Left kidney (tissue), 1 donor: ENCODE measurements at regions not wholly inside any gene's neighbourhood (a gene's known extent, or its start where the extent isn't known, plus 50 kb on each side); places are given as distances from the start of the nearest gene placed in this dataset.
"Not testable (repeated sequence)": the region's sequence is repeated elsewhere in the genome, so short reads cannot be mapped to it uniquely, and the experiment has no call there.

Source experiments
- DNase-seq: peaks from one replicate; pipeline ENCODE4 v3.0.0-alpha.2; 2013

- no peak for DNase-seq
Observed at GRCh38 chr14:89743828-89744227, 210.7 kb downstream of the EFCAB11 start.

- no peak for DNase-seq
Observed at GRCh38 chr14:89740241-89740640, 214.3 kb downstream of the EFCAB11 start.

- no peak for DNase-seq
Observed at GRCh38 chr14:89736881-89737280, 217.6 kb downstream of the EFCAB11 start.

- no peak for DNase-seq
Observed at GRCh38 chr14:89731396-89731933, 223.1 kb downstream of the EFCAB11 start.

DNA sequence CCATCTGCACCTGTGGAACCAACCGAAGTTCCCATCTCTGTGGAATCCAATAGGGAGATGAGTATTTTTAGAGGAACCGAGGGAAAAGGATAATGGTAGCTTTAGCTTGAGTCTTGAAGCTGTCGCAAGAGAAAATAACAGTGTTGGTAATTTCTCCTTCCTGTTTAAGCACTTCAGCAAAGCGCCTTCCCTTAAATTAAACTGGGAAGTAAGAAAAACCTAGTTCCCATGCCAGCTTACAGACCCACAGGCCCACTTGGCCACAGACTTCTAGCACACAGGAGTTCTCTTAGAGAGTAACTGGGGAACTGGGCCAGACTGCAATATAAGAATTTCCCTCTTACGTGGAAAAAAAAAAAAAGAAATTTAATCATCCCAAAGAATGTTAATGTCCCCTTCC lies 223.8 kb downstream of the EFCAB11 start:
- DNase-seq: no peak

DNA sequence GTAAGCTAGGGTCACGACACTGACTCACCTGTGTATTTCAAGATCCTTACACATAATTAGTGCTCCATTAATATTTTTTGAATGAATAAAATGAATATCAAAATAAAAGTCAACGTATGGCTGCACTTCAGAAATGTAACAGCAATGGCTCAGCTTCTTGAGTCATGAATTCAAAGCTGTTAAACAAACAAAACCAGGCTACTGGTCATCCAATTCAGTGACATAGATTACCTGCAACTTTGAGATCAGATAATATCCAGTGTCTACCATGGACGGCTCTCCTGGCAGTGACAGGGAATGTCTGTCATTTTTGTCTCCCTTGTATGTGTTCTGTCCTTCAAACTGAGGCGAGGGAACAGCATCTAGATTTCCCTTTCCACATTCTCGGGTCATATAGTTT lies 225.6 kb downstream of the EFCAB11 start:
- no peak for DNase-seq

- DNase-seq: not testable (repeated sequence)
Observed at GRCh38 chr14:89726226-89726625, 228.3 kb downstream of the EFCAB11 start.

- DNase-seq: no peak
Observed at GRCh38 chr14:89724628-89724960, 229.9 kb downstream of the EFCAB11 start.

- no peak for DNase-seq
Observed at GRCh38 chr14:89723930-89724627, 230.5 kb downstream of the EFCAB11 start.

GRCh38 chr14:89721956-89722355 lies 232.6 kb downstream of the EFCAB11 start:
- no peak for DNase-seq

GRCh38 chr14:89720741-89721729 lies 233.5 kb downstream of the EFCAB11 start:
- no peak for DNase-seq

GRCh38 chr14:89720076-89720687 lies 234.3 kb downstream of the EFCAB11 start:
- DNase-seq: no peak

- no peak for DNase-seq
Observed at GRCh38 chr14:89719366-89720075, 235.0 kb downstream of the EFCAB11 start.

GRCh38 chr14:89708982-89709625 lies 245.4 kb downstream of the EFCAB11 start:
- DNase-seq: no peak

GRCh38 chr14:89707086-89707485 lies 247.4 kb downstream of the EFCAB11 start:
- DNase-seq: no peak

DNA sequence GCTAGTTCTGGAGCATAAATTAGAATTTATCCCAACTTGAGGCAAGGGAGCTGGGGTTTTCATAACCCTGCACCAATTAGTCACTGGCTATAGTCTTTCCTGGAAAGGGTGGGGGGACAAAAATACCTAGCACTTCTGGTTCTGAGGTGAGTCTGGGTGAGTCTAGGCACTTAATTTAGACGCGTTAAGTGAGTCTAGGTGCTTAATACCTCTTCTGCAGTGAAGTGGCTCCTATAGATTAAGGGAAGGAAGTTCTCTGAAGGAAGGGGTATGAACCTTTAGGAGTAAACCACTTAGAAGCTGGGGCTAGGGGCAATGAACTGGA lies 251.7 kb downstream of the EFCAB11 start:
- DNase-seq: no peak

GRCh38 chr14:89702073-89702875 lies 252.3 kb downstream of the EFCAB11 start:
- DNase-seq: peak; percentile 53

DNA sequence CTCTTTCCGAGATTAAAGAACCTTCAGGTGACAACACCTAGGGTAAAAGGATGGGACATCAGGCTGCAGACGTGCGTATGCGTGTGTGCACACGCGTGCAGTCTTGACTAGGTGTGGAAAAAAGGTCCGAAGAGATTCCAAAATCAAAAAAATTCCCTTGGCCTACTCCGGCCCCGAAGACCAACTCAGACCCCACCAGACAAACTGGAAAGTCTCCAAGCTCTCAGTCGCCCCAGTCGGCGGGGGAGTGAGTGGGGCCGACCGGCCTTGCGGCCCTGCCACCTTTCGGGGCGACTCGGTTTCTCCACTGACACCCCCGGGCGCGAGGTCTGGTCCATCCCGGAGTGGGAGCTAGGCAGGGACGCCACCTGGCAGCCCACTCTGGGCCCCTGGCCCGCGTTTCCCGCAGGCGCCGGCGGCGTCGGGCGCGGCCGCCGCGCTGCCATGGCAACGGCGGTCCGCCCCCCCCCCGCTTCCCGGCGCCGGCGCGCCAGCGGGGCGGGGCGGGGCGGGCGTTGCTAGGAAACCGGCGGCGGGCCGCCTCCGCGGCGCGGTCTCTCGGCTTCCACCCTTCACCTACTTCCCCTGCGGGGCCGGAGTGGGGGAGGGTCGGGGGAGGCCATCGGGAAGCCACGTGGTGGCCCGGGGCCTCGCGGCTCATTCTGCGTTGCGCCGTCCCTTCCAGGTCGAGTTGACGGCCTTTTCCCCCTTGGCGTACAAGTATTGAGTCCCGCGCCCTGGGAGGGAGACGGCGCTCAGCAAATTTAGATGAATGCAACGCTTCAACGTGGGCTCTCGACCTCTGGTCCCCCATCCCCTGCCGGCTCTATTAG lies 253.1 kb downstream of the EFCAB11 start:
- peak; percentile 81 for DNase-seq

- DNase-seq: no peak
Observed at GRCh38 chr14:89700801-89701200, 253.7 kb downstream of the EFCAB11 start.

DNA sequence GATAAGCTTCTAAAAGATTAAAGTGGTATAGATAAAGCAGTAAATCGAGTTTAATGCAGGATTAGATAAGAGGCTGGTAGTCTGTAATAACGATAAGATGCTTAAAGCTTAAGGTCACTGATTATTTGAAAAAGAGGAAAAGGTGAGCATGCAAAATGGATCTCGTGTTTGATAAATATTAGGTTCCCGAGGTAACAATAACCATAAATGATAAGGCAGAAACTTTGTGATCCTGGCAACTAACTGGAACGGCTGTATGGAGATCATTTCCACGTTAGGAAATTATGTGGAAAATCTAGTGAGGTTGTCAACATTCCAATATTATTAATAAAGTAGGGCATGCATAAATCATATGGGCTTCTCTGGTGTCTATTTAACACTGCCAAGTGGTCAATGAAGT lies 255.5 kb downstream of the EFCAB11 start:
- no peak for DNase-seq
